Right lobe of liver (tissue), 4 donors: ENCODE measurements at regions not wholly inside any gene's neighbourhood (a gene's known extent, or its start where the extent isn't known, plus 50 kb on each side); places are given as distances from the start of the nearest gene placed in this dataset.

Experiments used
- POLR2A ChIP-seq: fragments of 450-650 bp; IDR thresholded peaks from one replicate; pipeline ENCODE4 v1.6.1; 2017; ENCODE audit warnings: antibody characterized with exemption, mild to moderate bottlenecking
- TF ChIP-seq, protein P1 (sequence below), 4 donors: fragments of 200-600 bp in 3 of 4; fragments of 450-650 bp in 1 of 4; IDR thresholded peaks; one replicate each; pipeline versions ENCODE4 v1.5.1 to v1.8.0; 2016 to 2022; ENCODE audit warnings: antibody characterized with exemption in 4 of 4, mild to moderate bottlenecking in 2 of 4
- donor health status: DM: no; HTN: no; CAD: no.
- donor health status: DM: no; HTN: no; CAD: no.
- donor health status: DM: no; HTN: yes; CAD: no.

DNA sequence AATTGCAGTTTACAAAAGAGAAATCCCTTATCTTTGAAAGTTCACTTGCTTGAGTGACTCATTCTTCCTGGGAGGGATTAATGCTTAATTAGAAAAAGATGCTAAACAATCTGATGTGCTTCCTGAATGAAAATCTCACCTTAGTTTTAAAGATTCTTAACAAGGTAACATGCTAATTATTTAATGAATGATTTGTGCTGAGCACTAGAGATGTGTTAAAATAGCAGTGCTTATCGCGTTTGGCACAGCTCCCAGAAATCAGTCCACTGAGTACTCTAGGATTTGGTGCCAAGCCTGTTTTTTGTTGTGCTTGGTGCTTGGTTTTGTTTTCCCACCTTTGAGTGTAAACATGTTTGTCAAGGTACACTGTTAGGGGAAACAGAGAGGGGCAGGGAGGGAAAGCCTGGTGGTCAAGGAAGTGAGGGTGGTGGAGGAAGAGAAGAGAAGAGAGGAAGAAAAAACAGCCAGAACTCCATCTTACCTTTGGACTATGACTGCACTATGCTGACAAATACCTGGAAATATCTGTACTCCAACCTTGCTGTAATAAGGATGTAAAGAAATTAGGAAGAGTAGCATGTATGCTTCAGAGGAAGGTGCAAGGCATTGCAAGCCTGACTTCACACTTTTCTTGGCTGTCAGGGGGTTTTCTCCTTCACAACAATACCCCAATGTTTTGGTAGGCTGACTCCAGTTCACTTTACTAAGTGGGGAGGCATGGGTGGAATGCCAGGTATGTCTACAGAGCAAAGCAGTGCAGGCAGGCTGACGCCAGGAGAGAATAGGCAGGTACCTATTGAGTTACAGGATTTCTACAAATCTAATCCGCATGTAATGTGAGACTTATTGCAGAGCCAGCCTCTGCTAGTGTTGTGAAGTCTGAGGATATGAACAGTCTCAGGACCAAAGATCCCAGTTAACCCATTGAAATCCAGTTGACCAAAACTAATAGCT is 157.2 kb upstream of the ISL1 start:
- TF ChIP-seq, protein P1, sequence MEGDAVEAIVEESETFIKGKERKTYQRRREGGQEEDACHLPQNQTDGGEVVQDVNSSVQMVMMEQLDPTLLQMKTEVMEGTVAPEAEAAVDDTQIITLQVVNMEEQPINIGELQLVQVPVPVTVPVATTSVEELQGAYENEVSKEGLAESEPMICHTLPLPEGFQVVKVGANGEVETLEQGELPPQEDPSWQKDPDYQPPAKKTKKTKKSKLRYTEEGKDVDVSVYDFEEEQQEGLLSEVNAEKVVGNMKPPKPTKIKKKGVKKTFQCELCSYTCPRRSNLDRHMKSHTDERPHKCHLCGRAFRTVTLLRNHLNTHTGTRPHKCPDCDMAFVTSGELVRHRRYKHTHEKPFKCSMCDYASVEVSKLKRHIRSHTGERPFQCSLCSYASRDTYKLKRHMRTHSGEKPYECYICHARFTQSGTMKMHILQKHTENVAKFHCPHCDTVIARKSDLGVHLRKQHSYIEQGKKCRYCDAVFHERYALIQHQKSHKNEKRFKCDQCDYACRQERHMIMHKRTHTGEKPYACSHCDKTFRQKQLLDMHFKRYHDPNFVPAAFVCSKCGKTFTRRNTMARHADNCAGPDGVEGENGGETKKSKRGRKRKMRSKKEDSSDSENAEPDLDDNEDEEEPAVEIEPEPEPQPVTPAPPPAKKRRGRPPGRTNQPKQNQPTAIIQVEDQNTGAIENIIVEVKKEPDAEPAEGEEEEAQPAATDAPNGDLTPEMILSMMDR (IDR thresholded peaks at IDR 0.05) = no peak
- TF ChIP-seq POLR2A = no peak
